RPMI8226 (cell line): ENCODE measurements at regions not wholly inside any gene's neighbourhood (a gene's known extent, or its start where the extent isn't known, plus 50 kb on each side); places are given as distances from the start of the nearest gene placed in this dataset.
"Not testable (repeated sequence)": the region's sequence is repeated elsewhere in the genome, so short reads cannot be mapped to it uniquely, and the experiment has no call there.

Experiments
- DNase-seq: peaks from one replicate; pipeline ENCODE4 v3.0.0-alpha.2; 2015

DNA sequence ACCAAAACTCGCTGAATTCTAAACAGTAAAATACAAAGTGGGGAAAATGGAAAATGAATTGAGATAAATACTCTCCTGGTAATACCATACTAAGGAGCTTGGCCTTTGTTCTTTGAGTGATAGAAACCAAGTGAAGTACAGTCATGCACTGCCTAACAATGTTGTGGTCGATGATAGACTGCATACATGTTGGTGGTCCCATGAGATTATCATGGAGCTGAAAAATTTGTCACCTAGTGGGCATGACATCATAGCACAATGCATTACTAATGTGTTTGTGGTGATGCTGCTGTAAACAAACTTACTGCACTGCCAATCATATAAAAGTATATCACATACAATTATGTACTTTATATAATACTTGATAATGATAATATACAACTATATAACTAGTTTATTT is 419.1 kb downstream of the ARL4A start:
- DNase-seq: no peak

DNA sequence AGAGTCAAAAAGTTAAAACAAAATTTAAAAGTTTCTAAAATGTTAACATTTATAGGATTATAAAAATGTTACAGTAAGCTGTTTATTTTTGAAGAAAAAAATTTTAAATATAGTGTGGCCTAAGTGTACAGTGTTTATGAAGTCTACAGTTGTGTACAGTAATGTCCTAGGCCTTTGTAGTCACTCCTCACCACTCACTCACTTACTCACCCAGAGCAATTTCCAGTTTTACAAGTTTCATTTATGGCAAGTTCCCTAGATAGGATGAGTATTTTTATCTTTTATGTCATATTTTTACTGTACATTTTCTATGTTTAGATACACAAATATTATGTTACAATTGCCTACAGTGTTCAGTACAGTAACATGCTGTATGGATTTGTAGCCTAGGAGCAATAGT is 419.9 kb downstream of the ARL4A start:
- DNase-seq: no peak

DNA sequence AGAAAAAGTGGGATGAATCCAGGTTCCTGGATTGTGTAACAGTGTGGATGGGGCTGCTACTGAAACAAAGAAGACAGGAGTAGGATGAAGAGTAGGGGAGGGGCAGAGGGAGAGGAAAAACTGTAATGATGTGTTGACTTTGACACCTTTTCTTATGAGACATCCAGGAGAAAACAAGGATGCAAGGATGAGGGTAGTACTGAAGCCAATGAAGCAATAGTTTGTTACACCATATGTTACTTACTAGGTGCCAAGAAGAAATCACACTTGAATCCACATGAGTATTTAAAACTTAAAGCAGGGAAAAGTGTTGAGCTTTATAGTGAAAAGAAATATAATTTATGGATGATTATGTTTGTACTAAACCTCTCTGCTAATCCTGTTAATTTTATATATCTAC is 420.6 kb downstream of the ARL4A start:
- DNase-seq: no peak

DNA sequence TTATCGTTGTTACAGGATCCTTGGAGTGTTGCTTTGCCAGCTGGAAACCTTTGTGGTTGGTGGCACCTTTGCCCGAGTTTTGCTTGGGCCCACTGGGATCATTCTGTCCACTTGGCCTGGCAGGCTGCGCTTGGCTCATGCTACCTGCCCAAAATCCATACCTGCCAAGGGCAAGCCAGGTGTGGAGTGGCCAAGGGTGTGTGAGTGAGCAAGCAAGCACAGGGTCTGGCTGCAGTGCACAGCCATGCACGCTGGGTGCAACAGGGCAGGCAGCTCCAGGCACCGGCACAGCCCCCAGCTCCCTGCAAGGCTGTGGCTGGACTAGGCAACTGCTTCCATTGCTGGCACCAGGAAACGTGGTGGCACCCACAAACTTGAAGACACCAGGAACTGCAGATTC is 421.8 kb downstream of the ARL4A start:
- DNase-seq: no peak

DNA sequence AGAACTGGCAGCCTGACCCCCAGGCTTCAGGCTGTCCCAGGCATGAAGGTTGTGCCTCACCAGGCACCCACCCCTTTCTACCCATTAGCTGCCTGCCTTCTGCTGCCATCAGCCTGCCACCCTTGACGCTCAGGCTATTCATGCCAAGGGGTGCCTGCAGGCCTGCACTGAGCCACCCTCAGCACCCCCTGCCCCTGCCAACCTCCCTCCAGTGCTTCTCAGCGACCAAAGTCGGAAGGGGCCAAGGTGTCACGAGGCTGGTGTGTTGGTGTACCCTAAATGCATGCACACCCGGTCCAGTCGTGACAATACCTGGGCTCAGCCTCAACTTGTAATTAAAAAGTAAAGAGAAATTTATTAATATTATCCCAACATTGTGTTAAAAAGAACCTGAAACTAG is 422.7 kb downstream of the ARL4A start:
- DNase-seq: no peak

DNA sequence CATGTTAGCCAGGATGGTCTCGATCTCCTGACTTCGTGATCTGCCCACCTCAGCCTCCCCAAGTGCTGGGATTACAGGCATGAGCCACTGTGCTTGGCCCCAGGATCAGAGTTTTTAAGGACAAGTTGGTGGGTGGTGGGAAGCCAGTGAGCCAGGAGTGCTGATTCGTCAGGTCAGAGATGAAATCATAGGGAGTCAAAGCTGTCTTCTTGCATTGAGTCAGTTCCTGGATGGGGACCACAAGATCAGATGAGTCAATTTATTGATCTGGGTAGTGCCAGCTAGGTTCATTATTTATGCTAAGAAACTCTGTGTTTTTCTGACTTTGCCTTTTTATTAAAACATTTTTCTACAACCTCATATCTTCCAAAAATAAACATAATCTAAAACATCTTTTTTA is 423.8 kb downstream of the ARL4A start:
- no peak for DNase-seq

DNA sequence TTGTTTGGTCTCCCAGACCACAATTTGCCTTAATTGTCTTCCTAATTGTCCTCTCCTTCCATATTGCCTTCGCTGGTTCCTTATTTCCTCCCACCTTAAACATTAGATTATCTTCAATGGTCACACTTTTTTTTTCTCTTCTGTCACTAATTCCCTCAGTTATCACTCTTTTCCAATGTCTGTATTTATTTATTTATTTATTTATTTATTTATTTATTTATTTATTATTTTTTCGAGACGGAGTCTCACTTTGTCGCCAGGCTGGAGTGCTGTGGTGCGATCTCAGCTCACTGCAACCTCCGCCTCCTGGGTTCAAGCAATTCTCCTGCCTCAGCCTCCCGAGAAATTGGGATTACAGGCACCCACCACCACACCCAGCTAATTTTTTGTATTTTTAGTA is 426.8 kb downstream of the ARL4A start:
- DNase-seq: not testable (repeated sequence)

DNA sequence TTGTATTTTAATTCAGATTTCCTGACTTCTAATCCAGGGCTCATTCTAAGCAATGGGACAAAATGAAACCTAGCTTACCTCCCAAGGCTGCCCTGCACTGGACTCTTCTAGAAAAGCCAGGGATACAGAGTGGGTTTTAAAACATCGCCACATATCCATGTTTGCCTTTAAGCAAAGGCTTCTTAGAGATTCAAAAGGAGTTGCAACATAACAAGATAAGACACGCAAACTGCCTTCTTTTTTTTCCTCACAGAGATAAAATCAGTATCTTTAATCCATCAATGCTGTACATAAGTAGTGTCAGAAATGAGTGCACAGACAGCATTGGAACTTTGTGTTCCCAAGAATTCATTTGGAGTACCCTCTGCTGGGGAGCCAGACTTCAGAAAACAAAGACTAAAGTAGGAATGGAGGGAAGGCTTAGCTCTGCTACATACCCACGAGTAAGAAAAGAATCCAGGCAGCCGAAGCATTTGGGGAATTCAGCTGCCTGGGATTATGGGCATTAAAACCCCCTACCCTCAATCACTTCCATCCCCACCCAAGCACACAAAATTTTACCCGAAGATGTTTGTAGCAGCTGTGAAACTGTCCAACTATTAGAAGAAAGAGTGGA is 427.8 kb downstream of the ARL4A start:
- DNase-seq: no peak

DNA sequence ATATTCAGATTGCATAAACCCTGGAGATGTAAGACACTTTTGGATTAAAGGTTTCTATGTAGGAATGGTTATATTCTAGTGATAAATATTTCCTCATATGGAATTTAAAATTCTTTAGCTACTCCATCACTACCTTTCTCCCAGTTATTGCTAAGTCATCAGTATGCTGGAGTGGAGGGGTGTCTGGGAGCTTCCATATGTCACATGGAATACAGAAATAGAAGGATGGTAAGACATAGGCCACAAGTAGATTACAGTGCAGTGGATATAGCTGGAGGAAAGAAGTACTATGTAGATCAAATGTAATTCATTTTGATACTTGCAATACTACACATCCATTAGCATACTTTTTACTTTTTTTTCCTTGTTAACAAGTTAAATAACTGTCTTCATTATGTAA is 428.4 kb downstream of the ARL4A start:
- no peak for DNase-seq

DNA sequence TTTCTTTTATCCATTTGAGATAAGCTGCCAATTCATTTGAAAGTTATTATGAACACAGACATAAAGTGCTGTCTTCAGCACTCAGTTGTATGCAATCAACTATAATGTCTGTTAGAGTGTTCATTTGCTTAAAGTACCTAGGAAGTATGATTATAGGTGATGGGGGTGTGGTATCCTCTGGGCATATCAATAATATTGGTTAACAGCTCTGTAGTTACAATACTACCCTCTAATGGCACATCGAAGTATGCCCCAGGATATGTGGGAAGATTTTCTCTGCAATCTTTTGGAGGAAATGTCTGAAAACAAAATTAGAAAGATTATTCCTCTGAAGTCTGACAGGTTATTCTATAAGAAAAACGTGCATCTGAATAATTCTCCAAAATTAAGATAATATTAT is 429.7 kb downstream of the ARL4A start:
- DNase-seq: no peak

DNA sequence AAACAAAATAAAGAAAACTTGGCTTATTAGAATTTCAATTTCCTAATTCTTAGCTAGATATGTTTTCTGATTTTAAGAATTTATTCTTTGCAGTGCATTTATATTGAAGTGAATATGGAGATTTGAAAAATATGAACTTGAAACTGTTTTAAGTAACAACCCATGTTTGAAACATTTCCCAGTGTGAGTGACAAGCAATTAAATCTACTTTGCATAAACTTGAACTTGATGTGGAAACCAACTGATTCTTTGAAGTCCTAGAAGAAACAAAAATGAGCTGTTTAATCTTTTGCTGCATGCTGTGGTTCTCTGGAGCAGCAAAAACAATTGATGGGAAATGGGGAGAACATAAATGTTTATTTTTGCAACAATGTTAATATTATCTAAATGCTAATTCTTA is 430.2 kb downstream of the ARL4A start:
- DNase-seq: no peak

DNA sequence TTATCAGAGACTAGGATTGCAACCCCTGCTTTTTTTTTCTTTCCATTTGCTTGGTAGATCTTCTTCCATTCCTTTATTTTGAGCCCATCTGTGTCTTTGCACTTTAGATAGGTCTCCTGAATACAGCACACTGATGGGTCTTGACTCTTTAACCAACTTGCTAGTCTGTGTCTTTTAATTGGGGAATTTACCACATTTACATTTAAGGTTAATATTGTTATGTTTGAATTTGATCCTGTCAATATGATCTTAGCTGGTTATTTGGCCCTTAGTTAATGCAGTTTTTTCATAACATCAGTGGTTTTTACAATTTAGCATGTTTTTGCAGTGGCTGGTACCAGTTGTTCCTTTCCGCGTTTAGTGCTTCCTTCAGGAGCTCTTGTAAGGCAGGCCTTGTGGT is 437.2 kb downstream of the ARL4A start:
- DNase-seq: not testable (repeated sequence)

DNA sequence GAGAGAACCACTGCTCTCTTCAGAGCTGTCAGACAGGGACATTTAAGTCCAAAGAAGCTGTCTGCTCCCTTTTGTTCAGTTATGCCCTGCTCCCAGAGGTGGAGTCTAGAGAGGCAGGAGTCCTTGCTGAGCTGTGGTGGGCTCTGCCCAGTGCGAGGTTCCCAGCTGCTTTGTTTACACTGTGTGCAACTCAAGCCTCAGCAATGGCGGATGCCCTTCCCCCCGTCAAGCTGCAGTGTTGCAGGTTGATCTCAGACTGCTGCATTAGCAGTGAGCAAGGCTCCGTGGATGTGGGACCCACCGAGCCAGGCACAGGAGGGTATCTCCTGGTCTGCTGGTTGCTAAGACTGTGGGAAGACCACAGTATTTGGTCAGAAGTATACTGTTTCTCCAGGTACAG is 438.9 kb downstream of the ARL4A start:
- no peak for DNase-seq

DNA sequence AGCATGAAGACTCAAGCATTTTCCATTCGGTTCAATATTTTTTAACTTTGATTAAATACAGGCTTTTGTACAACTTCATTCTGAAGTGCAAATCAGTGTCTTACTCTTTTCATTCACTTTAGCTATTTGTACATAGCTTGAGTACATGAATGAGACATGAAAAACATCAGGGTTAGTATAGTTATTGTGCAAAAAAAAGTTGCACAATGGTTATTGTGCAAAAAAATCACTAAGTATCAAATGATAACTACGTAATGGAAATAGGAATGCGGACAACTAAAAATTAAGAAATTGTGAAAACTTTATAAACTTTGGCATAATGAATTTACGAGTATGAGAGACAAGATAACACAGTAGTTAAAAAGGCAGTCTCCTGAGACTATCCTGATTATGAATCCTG is 442.9 kb downstream of the ARL4A start:
- DNase-seq: no peak

DNA sequence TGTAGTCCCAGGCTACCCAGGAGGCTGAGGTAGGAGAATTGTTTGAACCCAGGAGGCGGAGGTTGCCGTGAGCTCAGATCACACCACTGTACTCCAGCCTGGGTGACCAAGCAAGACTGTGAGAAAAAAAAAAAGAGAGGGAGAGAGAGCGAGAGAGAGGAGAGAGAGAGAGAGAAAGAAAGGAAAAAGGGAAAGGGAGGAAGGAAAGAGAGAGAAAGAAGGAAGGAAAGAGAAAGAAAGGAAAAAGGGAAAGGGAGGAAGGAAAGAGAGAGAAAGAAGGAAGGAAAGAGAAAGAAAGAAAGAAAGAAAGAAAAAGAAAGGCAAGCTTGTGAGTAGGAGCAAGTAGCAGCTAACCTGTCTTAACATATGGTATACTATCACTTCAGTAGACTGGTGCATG is 443.5 kb downstream of the ARL4A start:
- not testable (repeated sequence) for DNase-seq

DNA sequence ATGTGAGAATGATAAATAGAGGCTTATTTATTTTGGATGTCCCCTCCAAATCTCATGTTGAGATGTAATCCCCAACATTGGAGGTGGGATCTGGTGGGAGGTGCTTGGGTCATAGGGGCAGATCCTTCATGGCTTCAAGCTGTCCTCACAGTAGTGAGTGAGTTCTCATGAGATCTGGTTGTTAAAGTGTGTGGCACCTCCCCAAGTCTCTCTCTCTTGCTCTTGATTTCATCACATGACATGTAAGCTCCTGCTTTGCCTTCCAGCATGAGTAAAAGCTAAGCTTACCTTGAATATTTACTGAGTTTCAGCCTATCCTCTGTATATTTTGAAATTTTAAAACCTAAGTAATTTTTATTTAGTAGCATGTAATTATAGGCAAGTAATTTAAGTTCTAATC is 444.9 kb downstream of the ARL4A start:
- no peak for DNase-seq

DNA sequence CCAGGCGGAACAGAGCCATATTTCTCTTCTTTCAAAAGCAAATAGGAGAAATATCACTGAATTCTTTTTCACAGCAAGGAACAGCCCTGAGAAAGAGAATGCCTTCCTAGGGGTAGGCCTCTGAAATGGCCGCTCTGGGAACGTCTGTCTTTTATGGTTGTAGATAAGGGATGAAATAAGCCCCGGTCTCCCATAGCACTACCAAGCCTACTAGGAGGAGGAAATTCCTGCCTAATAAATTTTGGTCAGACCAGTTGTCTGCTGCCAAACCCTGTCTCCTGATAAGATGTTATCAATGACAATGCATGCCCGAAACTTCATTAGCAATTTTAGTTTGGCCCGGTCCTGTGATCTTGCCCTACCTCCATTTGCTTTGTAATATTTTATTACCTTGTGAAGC is 448.9 kb downstream of the ARL4A start:
- DNase-seq: not testable (repeated sequence)

DNA sequence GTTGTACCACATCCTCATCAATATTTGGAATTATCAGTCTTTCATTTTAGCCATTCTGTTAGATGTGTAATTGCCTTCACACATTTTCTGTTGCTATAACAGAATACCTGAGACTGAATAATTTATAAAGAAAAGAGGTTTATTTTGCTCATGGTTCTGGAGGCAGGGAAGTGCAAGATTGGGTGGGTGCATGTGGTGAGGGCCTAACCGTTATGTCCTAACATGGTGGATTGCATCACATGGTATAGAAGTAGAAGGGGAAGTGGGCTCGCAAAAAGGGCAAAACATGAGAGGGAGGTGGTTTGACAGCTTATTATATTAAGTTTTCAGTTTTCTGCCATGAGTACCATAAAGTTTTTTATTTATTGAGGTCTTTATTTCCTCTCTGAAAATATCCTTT is 452.0 kb downstream of the ARL4A start:
- no peak for DNase-seq

DNA sequence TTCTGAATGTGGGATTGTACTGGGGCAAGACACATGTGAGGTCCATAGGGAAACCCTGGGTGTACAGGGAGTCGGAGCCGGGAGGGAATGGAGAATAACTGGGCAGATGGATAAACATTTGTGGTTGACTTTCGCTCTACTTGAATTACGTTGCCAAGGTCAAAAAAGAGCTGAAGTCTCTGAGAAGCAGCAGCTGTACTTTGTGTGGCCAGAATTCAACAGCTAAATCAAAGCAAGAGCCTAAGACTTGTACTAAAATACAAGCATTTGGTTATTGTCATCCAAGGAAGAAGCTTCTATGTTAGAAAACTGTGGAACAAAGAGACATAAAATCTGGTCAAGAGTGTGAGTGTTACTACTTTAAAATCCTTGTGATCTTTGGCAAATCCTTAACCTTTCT is 457.2 kb downstream of the ARL4A start:
- DNase-seq: no peak

DNA sequence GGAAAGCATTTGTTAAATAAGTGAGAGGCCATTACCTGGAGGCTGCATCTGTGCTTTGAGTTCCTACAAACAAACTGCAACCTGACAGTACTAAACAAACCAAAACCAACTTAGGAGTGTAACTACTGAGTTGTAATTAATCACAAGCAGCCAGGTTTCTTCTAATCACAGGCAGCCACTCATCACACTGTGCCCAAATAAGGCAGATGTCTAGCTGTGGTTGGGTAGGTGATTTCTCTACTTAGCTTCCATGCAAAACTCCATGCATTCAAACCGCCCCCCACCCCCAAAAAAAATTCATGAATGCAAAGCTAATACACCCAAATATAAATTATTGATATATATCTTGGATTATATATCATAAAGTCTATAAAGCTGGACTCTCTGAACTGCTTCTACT is 461.1 kb downstream of the ARL4A start:
- no peak for DNase-seq

DNA sequence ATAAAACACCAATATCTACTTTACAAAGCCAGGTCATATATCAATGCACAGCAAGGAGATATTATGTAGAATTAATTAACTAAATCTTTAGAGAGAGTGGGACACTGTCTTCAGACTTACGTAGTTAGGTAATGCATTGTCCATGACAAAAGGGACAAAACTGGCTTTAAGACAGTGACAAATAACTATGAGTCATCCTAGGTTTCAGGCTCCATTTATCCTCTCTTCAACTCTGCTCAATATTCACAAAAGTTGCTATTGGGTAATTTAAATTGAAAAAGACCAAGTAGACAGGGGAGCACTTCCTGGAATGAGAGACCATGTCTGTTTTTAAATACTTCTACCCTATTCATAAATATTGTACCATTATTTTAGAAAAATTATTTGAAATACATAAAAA is 464.5 kb downstream of the ARL4A start:
- DNase-seq: no peak

DNA sequence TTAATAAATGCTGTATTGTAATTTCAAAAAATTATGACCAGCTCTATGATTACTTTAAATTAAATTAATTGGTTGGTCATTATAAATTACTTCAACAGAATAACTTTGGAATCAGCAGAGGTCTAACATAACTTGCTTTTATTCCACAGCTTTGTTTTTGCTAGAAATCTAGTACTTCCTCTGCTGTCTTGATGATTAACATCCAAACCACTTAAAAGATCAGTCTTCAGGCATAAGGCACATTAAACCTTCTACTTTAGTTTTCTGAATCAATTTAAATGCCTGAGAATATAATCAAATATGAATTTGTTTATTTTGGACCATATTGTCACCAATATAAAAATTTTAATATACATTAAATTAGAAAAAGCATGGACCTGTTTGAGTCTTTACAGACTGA is 465.3 kb downstream of the ARL4A start:
- DNase-seq: no peak

DNA sequence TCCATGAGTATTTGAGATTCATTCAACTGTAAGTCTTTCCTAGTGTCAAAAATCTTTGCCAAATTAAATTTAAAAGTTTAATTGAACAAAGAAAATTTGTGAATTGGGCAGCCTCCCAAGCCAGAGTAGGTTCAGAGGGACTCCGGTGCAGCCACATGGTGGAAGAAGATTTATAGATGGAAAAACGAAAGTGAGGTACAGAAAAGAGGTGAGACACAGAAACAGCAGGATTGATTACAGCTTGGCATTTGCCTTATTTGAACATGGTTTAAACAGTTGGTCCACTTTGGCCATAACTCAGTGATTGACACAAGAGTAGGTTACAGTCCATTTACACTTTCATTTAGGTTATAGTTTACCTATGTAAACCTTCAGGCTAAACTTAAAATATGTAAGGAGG is 465.8 kb downstream of the ARL4A start:
- DNase-seq: no peak

DNA sequence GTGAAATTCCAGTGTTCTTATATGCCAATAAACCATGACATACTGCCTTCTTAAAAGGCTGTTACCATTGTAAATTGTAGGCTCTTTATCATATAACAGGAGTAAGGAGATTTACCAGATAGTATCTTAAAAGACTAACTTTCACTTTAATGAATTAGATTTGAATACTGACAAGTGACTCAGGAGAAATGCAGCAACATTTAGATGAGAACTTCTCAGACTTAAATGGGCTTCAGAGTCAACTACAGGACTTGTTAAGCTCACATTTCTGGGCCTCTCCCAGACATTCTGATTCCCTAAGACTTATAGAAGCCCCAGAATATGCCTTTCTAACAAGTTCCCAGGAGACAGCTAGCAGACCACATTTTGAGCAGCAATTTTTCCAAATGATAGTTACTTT is 466.3 kb downstream of the ARL4A start:
- no peak for DNase-seq

DNA sequence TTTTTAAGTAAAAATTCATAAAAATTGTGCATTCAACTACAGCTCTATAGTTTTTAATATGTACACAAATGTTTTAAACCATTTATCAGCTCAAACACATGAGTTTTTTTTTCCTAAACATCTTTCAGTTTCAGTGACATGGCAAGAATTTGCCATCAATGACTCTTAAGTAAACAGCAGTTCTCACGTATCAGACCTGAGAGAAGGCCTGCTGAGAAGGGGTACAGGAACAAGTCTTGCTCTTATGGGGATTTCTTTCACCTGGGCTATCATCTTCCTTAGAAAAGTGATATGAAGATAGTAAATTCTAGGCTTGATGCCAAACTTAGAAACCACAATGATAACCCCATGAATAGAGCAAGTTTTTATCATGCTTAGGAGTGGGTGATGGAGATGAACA is 467.8 kb downstream of the ARL4A start:
- DNase-seq: peak; percentile 3

DNA sequence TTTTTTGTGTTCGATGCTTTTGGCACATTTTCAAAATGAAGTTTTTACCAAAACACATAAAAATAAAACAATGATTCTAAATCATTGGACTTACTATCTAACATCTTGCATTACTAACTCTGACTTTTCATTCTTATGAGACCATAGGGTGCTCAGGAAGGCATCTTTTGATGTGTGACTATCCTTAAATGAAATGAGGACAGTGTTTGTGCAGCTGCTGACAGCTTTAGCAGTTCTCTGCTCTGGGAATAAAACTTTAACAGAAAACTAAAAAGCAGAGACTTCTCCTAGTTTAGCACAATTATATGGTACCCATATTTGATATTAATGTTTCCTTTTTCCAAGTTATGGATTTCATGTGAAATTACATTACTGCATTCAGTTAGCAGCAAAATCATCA is 471.6 kb downstream of the ARL4A start:
- no peak for DNase-seq
